ENCODE measurements at regions not wholly inside any gene's neighbourhood (a gene's known extent, or its start where the extent isn't known, plus 50 kb on each side); places are given as distances from the start of the nearest gene placed in this dataset.

DNA sequence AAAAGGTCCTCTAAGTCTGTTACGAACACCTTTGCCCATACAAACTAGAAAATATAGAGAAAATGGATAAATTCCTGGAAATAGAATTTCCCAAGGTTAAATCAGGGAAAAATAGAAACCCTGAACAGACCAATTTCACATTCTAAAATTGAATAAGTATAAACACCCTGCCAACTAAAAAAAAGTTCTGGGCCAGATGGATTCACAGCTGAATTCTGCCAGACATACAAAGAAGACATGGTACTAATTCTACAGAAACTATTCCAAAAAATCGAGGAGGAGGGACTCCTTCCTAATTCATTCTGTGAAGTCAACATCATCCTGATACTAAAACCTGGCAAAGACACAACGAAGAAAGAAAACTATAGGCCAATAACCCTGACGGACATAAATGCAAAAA lies 400.4 kb upstream of the SEMA3A start:
- TF ChIP-seq, protein P1, sequence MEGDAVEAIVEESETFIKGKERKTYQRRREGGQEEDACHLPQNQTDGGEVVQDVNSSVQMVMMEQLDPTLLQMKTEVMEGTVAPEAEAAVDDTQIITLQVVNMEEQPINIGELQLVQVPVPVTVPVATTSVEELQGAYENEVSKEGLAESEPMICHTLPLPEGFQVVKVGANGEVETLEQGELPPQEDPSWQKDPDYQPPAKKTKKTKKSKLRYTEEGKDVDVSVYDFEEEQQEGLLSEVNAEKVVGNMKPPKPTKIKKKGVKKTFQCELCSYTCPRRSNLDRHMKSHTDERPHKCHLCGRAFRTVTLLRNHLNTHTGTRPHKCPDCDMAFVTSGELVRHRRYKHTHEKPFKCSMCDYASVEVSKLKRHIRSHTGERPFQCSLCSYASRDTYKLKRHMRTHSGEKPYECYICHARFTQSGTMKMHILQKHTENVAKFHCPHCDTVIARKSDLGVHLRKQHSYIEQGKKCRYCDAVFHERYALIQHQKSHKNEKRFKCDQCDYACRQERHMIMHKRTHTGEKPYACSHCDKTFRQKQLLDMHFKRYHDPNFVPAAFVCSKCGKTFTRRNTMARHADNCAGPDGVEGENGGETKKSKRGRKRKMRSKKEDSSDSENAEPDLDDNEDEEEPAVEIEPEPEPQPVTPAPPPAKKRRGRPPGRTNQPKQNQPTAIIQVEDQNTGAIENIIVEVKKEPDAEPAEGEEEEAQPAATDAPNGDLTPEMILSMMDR (IDR thresholded peaks at IDR 0.05) = no peak
- TF ChIP-seq POLR2A (IDR thresholded peaks at IDR 0.05) = no peak

Data from tibial nerve (tissue), 3 donors.